ENCODE measurements at regions not wholly inside any gene's neighbourhood (a gene's known extent, or its start where the extent isn't known, plus 50 kb on each side); places are given as distances from the start of the nearest gene placed in this dataset.
"Not testable (repeated sequence)": the region's sequence is repeated elsewhere in the genome, so short reads cannot be mapped to it uniquely, and the experiment has no call there.

DNA sequence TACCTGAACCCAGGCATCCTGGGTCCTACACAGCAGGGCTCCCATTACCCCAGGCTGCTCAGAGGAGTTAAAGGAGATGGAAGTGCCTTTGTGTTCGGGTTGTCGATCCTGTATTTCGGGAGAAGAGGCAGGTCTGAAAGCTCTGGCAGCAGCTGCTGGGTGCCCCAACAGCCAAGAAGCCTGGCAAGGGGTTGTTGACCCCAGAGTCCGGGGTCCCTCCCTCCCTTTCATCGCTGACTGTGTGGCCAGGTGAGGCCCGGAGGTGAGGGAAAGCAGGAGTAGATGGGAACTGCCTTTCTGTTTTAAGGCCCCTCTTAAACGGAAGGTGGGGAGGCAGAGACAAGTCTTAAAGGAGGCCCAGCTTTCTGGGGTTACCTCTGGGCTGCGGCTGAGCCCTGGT, 106.0 kb upstream of the SYT13 start:
- ATAC-seq, result no peak
- TF ChIP-seq ZFP3 (CRISPR knock-in tag; IDR thresholded peaks at IDR 0.05) (no peak), CSDC2 (CRISPR knock-in tag; IDR thresholded peaks at IDR 0.05) (no peak), RARB (CRISPR knock-in tag; IDR thresholded peaks at IDR 0.05) (no peak), TOX (CRISPR knock-in tag; IDR thresholded peaks at IDR 0.05; ENCODE audit: borderline replicate concordance) (no peak), ZNF70 (CRISPR knock-in tag; IDR thresholded peaks at IDR 0.05) (no peak), ISL1 (CRISPR knock-in tag; IDR thresholded peaks at IDR 0.05) (no peak), CSRNP3 (CRISPR knock-in tag; IDR thresholded peaks at IDR 0.05) (no peak), POU6F1 (CRISPR knock-in tag; IDR thresholded peaks at IDR 0.05; ENCODE audit: borderline replicate concordance, low read depth) (no peak)

GRCh38 chr11:45391168-45391850, 105.2 kb upstream of the SYT13 start:
- no peak for TF ChIP-seq GLIS3 (CRISPR knock-in tag; IDR thresholded peaks at IDR 0.05)

DNA sequence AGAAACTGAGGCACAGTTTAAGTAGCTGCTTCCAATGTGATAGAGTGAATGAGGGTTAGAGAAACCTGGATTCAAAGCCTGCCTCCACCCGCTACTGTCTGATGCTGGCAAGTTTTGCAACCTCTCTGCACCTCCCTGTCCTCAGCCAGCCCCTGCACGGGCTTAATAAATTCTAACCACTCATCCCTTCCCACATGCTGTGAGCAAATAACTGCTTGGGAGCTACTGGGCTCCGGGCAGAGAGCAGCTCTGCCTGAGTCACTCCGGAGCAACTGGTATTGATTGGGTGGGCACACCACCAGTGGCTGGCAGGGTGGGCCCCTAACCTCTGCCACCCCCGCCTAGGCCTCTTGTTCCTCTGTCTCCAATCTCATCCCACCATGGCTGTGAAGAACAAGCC, 104.3 kb upstream of the SYT13 start:
- TF ChIP-seq ZNF8 (CRISPR knock-in tag; IDR thresholded peaks at IDR 0.05) (no peak), ZNF565 (CRISPR knock-in tag; conservative IDR thresholded peaks at IDR 0.05; ENCODE audit: low read depth) (no peak), ZC3H10 (CRISPR knock-in tag; IDR thresholded peaks at IDR 0.05) (no peak), ZFP30 (CRISPR knock-in tag; IDR thresholded peaks at IDR 0.05) (no peak), CREB5 (CRISPR knock-in tag; IDR thresholded peaks at IDR 0.05; ENCODE audit: low read depth) (no peak), PPARA (CRISPR knock-in tag; IDR thresholded peaks at IDR 0.05; ENCODE audit: borderline replicate concordance) (no peak), POU6F1 (CRISPR knock-in tag; IDR thresholded peaks at IDR 0.05; ENCODE audit: borderline replicate concordance, low read depth) (no peak), RARB (CRISPR knock-in tag; IDR thresholded peaks at IDR 0.05) (no peak), SNAI2 (CRISPR knock-in tag; IDR thresholded peaks at IDR 0.05) (no peak)
- ATAC-seq, result no peak

More at GRCh38 chr11:45391168-45391850, 105.2 kb upstream of the SYT13 start:
- no peak for ATAC-seq

- no peak for TF ChIP-seq PPARA (CRISPR knock-in tag; IDR thresholded peaks at IDR 0.05; ENCODE audit: borderline replicate concordance)
- no peak for TF ChIP-seq ZC3H10 (CRISPR knock-in tag; IDR thresholded peaks at IDR 0.05)
- TF ChIP-seq TCF4 (CRISPR knock-in tag; IDR thresholded peaks at IDR 0.05; ENCODE audit: borderline replicate concordance), result no peak
- TF ChIP-seq BACH2 (CRISPR knock-in tag; IDR thresholded peaks at IDR 0.05; ENCODE audit: borderline replicate concordance), result no peak
- TF ChIP-seq CSDC2 (CRISPR knock-in tag; IDR thresholded peaks at IDR 0.05), result no peak
- ATAC-seq, result no peak
These were observed 102.3 kb upstream of the SYT13 start for GRCh38 chr11:45388472-45388871.

GRCh38 chr11:45387885-45388284, 101.7 kb upstream of the SYT13 start:
- not testable (repeated sequence) for ATAC-seq

- ATAC-seq, result no peak
- TF ChIP-seq ARNTL (CRISPR knock-in tag; IDR thresholded peaks at IDR 0.05; ENCODE audit: borderline replicate concordance, low read depth), result no peak
- no peak for TF ChIP-seq PPARA (CRISPR knock-in tag; IDR thresholded peaks at IDR 0.05; ENCODE audit: borderline replicate concordance)
- TF ChIP-seq TSHZ2 (CRISPR knock-in tag; IDR thresholded peaks at IDR 0.05), result no peak
- TF ChIP-seq ZFP3 (CRISPR knock-in tag; IDR thresholded peaks at IDR 0.05), result no peak
- no peak for TF ChIP-seq GLIS3 (CRISPR knock-in tag; IDR thresholded peaks at IDR 0.05)
- TF ChIP-seq POU6F1 (CRISPR knock-in tag; IDR thresholded peaks at IDR 0.05; ENCODE audit: borderline replicate concordance, low read depth), result no peak
- no peak for TF ChIP-seq BACH2 (CRISPR knock-in tag; IDR thresholded peaks at IDR 0.05; ENCODE audit: borderline replicate concordance)
- no peak for TF ChIP-seq SNAI2 (CRISPR knock-in tag; IDR thresholded peaks at IDR 0.05)
- TF ChIP-seq OSR1 (CRISPR knock-in tag; IDR thresholded peaks at IDR 0.05), result no peak
- no peak for TF ChIP-seq TOX (CRISPR knock-in tag; IDR thresholded peaks at IDR 0.05; ENCODE audit: borderline replicate concordance)
- TF ChIP-seq ZNF70 (CRISPR knock-in tag; IDR thresholded peaks at IDR 0.05), result no peak
These were observed 100.8 kb upstream of the SYT13 start for GRCh38 chr11:45386972-45387371.
